ENCODE measurements at regions not wholly inside any gene's neighbourhood (a gene's known extent, or its start where the extent isn't known, plus 50 kb on each side); places are given as distances from the start of the nearest gene placed in this dataset.

- TF ChIP-seq CTCF (IDR thresholded peaks at IDR 0.05) = no peak
- no peak for TF ChIP-seq POLR2A (IDR thresholded peaks at IDR 0.05)
These were observed 130.3 kb upstream of the CNTLN start for GRCh38 chr9:17004500-17004899.
